HG02981 (cell line): ENCODE measurements at regions not wholly inside any gene's neighbourhood (a gene's known extent, or its start where the extent isn't known, plus 50 kb on each side); places are given as distances from the start of the nearest gene placed in this dataset.
"Not testable (repeated sequence)": the region's sequence is repeated elsewhere in the genome, so short reads cannot be mapped to it uniquely, and the experiment has no call there.

Source experiments
- ATAC-seq: cut with Tn5 transposase; IDR thresholded peaks from one replicate; pipeline ENCODE4 v1.9.1; 2021; ENCODE audit warnings: mild to moderate bottlenecking, moderate library complexity; ENCODE audit not compliant: unreplicated experiment

- ATAC-seq, result not testable (repeated sequence)
Observed at GRCh38 chr4:29117231-29117722, 1602.9 kb upstream of the PCDH7 start.

GRCh38 chr4:29121586-29121985, 1598.6 kb upstream of the PCDH7 start:
- no peak for ATAC-seq

GRCh38 chr4:29128810-29129209, 1591.4 kb upstream of the PCDH7 start:
- no peak for ATAC-seq

- no peak for ATAC-seq
Observed at GRCh38 chr4:29131304-29131703, 1588.9 kb upstream of the PCDH7 start.

- ATAC-seq, result no peak
Observed at GRCh38 chr4:29142708-29143107, 1577.5 kb upstream of the PCDH7 start.

- ATAC-seq, result no peak
Observed at GRCh38 chr4:29151584-29151983, 1568.6 kb upstream of the PCDH7 start.

GRCh38 chr4:29153642-29154041, 1566.5 kb upstream of the PCDH7 start:
- ATAC-seq, result no peak

GRCh38 chr4:29175291-29175690, 1544.9 kb upstream of the PCDH7 start:
- ATAC-seq, result no peak

- ATAC-seq, result no peak
Observed at GRCh38 chr4:29199025-29199424, 1521.1 kb upstream of the PCDH7 start.

- ATAC-seq, result no peak
Observed at GRCh38 chr4:29199485-29199884, 1520.7 kb upstream of the PCDH7 start.

- no peak for ATAC-seq
Observed at GRCh38 chr4:29213020-29213419, 1507.1 kb upstream of the PCDH7 start.

GRCh38 chr4:29220761-29221160, 1499.4 kb upstream of the PCDH7 start:
- ATAC-seq, result no peak

- no peak for ATAC-seq
Observed at GRCh38 chr4:29224911-29225310, 1495.3 kb upstream of the PCDH7 start.

GRCh38 chr4:29240641-29241040, 1479.5 kb upstream of the PCDH7 start:
- no peak for ATAC-seq

- no peak for ATAC-seq
Observed at GRCh38 chr4:29243054-29243453, 1477.1 kb upstream of the PCDH7 start.

GRCh38 chr4:29243851-29244250, 1476.3 kb upstream of the PCDH7 start:
- no peak for ATAC-seq

- no peak for ATAC-seq
Observed at GRCh38 chr4:29259556-29259955, 1460.6 kb upstream of the PCDH7 start.

- ATAC-seq, result no peak
Observed at GRCh38 chr4:29262986-29263385, 1457.2 kb upstream of the PCDH7 start.

- no peak for ATAC-seq
Observed at GRCh38 chr4:29276150-29276549, 1444.0 kb upstream of the PCDH7 start.

- ATAC-seq, result no peak
Observed at GRCh38 chr4:29277381-29277780, 1442.8 kb upstream of the PCDH7 start.

GRCh38 chr4:29278585-29278984, 1441.6 kb upstream of the PCDH7 start:
- no peak for ATAC-seq

GRCh38 chr4:29289118-29289517, 1431.1 kb upstream of the PCDH7 start:
- no peak for ATAC-seq

- ATAC-seq, result no peak
Observed at GRCh38 chr4:29295280-29295679, 1424.9 kb upstream of the PCDH7 start.

GRCh38 chr4:29304595-29304994, 1415.6 kb upstream of the PCDH7 start:
- ATAC-seq, result no peak
